Endodermal cell (in vitro differentiated cells): ENCODE measurements at regions not wholly inside any gene's neighbourhood (a gene's known extent, or its start where the extent isn't known, plus 50 kb on each side); places are given as distances from the start of the nearest gene placed in this dataset.

ENCODE experiments used
- DNase-seq: peaks from one replicate; pipeline ENCODE4 v3.0.0-alpha.2; 2017
- H3K27ac ChIP-seq: 2 replicates; pipeline ENCODE4 v1.5.1; 2013; ENCODE audit warnings: mild to moderate bottlenecking, low read depth, low read length, moderate library complexity
- H3K27me3 ChIP-seq: 2 replicates; pipeline ENCODE4 v1.6.1; 2013; ENCODE audit warnings: mild to moderate bottlenecking, low read length, moderate library complexity; ENCODE audit not compliant: insufficient read depth, control insufficient read depth, poor library complexity, severe bottlenecking
- H3K36me3 ChIP-seq: 2 replicates; pipeline ENCODE4 v1.7.0; 2013; ENCODE audit warnings: mild to moderate bottlenecking, low read length, moderate library complexity; ENCODE audit not compliant: control insufficient read depth, insufficient read depth
- H3K4me1 ChIP-seq: one replicate; pipeline ENCODE4 v1.7.0; 2013; ENCODE audit warnings: low read length; ENCODE audit not compliant: control insufficient read depth, insufficient read depth
- H3K4me3 ChIP-seq: 2 replicates; pipeline ENCODE4 v1.5.1; 2013; ENCODE audit warnings: mild to moderate bottlenecking, low read length, moderate library complexity
- H3K9ac ChIP-seq: 2 replicates; pipeline ENCODE4 v1.6.1; 2013; ENCODE audit warnings: mild to moderate bottlenecking, low read length, moderate library complexity; ENCODE audit not compliant: poor library complexity, severe bottlenecking; ENCODE audit errors: extremely low read depth
- H3K9me3 ChIP-seq: 2 replicates; pipeline ENCODE4 v1.6.1; 2013; ENCODE audit warnings: mild to moderate bottlenecking, low read length, moderate library complexity; ENCODE audit not compliant: control insufficient read depth
- H3K27ac Mint-ChIP-seq: 2 replicates; pipeline ENCODE4 v1.8.0; 2020; ENCODE audit warnings: mixed read lengths
- H3K27me3 Mint-ChIP-seq: 2 replicates; pipeline ENCODE4 v1.8.0; 2021; ENCODE audit warnings: mild to moderate bottlenecking, mixed read lengths; ENCODE audit not compliant: insufficient read depth
- H3K36me3 Mint-ChIP-seq: 2 replicates; pipeline ENCODE4 v1.8.0; 2020; ENCODE audit warnings: low read depth, mixed read lengths
- H3K4me1 Mint-ChIP-seq: 2 replicates; pipeline ENCODE4 v1.8.0; 2020; ENCODE audit warnings: mixed read lengths
- H3K4me3 Mint-ChIP-seq: 2 replicates; pipeline ENCODE4 v1.8.0; 2020; ENCODE audit warnings: mild to moderate bottlenecking, moderate library complexity, mixed read lengths
- H3K9me3 Mint-ChIP-seq: 2 replicates; pipeline ENCODE4 v1.8.0; 2020; ENCODE audit warnings: mild to moderate bottlenecking, mixed read lengths
- CTCF ChIP-seq: fragments of 200-600 bp; sonication (generic); conservative IDR thresholded peaks from 2 replicates; pipeline ENCODE4 v1.5.0; 2021; ENCODE audit warnings: antibody characterized with exemption, mild to moderate bottlenecking
- WGBS, 2 experiments: methylation state at CpG; one replicate each; pipeline versions ENCODE4 v1.1.5 to v1.1.7; 2013; ENCODE audit warnings: missing lambda C conversion rate in 2 of 2, mixed read lengths in 1 of 2; ENCODE audit not compliant: insufficient coverage in 1 of 2, insufficient read length in 1 of 2; 5-methylcytosine and 5-hydroxymethylcytosine counted together

GRCh38 chr10:4196771-4197390, 411.9 kb upstream of the KLF6 start:
- Histone ChIP-seq H3K4me3 (no peak overlapping the region), H3K9me3 (no peaks in the 10 kb centered on the region), H3K9ac (no peak overlapping the region), H3K27ac (no peak overlapping the region), H3K27me3 (no peaks in the 10 kb centered on the region), H3K4me1 (no peaks in the 10 kb centered on the region), H3K36me3 (no peaks in the 10 kb centered on the region)
- 71 to 91% methylated on average over 1 to 2 of the region's 2 CpGs for WGBS, 2 experiments
- no peak overlapping the region for H3K27ac Mint-ChIP-seq
- H3K27me3 Mint-ChIP-seq = no peaks in the 10 kb centered on the region
- no peak for TF ChIP-seq CTCF
- no peaks in the 10 kb centered on the region for H3K4me1 Mint-ChIP-seq
- H3K4me3 Mint-ChIP-seq = no peak overlapping the region
- DNase-seq = no peak
- H3K36me3 Mint-ChIP-seq = no peaks in the 10 kb centered on the region
- H3K9me3 Mint-ChIP-seq = no peaks in the 10 kb centered on the region

- Histone ChIP-seq H3K9me3 (no peaks in the 10 kb centered on the region), H3K9ac (no peak overlapping the region), H3K36me3 (no peaks in the 10 kb centered on the region), H3K4me1 (no peaks in the 10 kb centered on the region), H3K27me3 (no peaks in the 10 kb centered on the region), H3K27ac (no peak overlapping the region), H3K4me3 (no peak overlapping the region)
- Mint-ChIP-seq H3K4me3 (no peak overlapping the region), H3K27me3 (no peaks in the 10 kb centered on the region), H3K36me3 (no peaks in the 10 kb centered on the region), H3K4me1 (no peaks in the 10 kb centered on the region), H3K9me3 (no peaks in the 10 kb centered on the region), H3K27ac (no peak overlapping the region)
- no peak for TF ChIP-seq CTCF
- WGBS, 2 experiments = 98% methylated on average over 2 of the region's 3 CpGs; no CpG with 5 or more reads in 1 of the 2 experiments
- DNase-seq = no peak
Measured at GRCh38 chr10:4196183-4196582, 411.2 kb upstream of the KLF6 start.

- Mint-ChIP-seq H3K9me3 (no peaks in the 10 kb centered on the region), H3K4me3 (no peak overlapping the region), H3K4me1 (no peaks in the 10 kb centered on the region), H3K27me3 (no peaks in the 10 kb centered on the region), H3K27ac (no peak overlapping the region), H3K36me3 (no peaks in the 10 kb centered on the region)
- H3K9ac ChIP-seq = no peak overlapping the region
- no peak overlapping the region for H3K27ac ChIP-seq
- H3K4me3 ChIP-seq = no peak overlapping the region
- no peaks in the 10 kb centered on the region for H3K27me3 ChIP-seq
- no peaks in the 10 kb centered on the region for H3K4me1 ChIP-seq
- WGBS, 2 experiments = 82 to 96% methylated on average over 2 to 12 of the region's 14 CpGs
- no peaks in the 10 kb centered on the region for H3K9me3 ChIP-seq
- no peak for DNase-seq
- H3K36me3 ChIP-seq = no peaks in the 10 kb centered on the region
- TF ChIP-seq CTCF = no peak
Measured at GRCh38 chr10:4195213-4195612, 410.2 kb upstream of the KLF6 start.
